OCI-LY7 (cell line): ENCODE measurements at regions not wholly inside any gene's neighbourhood (a gene's known extent, or its start where the extent isn't known, plus 50 kb on each side); places are given as distances from the start of the nearest gene placed in this dataset.
"Not testable (repeated sequence)": the region's sequence is repeated elsewhere in the genome, so short reads cannot be mapped to it uniquely, and the experiment has no call there.

Source experiments
- EZH2phosphoT487 ChIP-seq: fragments of 200-600 bp; sonication (generic); IDR thresholded peaks from 2 replicates; pipeline ENCODE4 v1.6.1; 2018; ENCODE audit warnings: low read depth, borderline replicate concordance, mild to moderate bottlenecking, mixed run types, antibody characterized with exemption, low read length, moderate library complexity, mixed read lengths
- TF ChIP-seq, protein P1 (sequence below): fragments of 200-600 bp; sonication (generic); conservative IDR thresholded peaks from 2 replicates; pipeline ENCODE4 v1.5.1; 2014; ENCODE audit warnings: mild to moderate bottlenecking, antibody characterized with exemption, low read length, moderate library complexity, mixed read lengths

DNA sequence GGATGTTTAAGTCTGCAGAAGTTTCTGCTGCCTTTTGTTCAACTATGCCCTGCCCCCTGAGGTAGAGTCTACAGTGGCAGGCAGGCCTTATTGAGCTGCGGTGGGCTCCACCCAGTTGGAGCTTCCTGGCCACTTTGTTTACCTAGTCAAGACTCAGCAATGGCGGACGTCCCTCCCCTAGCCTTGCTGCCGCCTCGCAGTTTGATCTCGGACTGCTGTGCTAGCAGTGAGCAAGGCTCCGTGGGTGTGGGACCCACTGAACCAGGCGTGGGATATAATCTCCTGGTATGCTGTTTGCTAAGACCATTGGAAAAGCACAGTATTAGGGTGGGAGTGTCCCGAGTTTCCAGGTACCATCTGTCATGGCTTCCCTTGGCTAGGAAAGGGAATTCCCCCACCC, 79.4 kb upstream of the RPS6KA6 start:
- TF ChIP-seq, protein P1, sequence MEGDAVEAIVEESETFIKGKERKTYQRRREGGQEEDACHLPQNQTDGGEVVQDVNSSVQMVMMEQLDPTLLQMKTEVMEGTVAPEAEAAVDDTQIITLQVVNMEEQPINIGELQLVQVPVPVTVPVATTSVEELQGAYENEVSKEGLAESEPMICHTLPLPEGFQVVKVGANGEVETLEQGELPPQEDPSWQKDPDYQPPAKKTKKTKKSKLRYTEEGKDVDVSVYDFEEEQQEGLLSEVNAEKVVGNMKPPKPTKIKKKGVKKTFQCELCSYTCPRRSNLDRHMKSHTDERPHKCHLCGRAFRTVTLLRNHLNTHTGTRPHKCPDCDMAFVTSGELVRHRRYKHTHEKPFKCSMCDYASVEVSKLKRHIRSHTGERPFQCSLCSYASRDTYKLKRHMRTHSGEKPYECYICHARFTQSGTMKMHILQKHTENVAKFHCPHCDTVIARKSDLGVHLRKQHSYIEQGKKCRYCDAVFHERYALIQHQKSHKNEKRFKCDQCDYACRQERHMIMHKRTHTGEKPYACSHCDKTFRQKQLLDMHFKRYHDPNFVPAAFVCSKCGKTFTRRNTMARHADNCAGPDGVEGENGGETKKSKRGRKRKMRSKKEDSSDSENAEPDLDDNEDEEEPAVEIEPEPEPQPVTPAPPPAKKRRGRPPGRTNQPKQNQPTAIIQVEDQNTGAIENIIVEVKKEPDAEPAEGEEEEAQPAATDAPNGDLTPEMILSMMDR, result not testable (repeated sequence)
- not testable (repeated sequence) for TF ChIP-seq EZH2phosphoT487
